NCI-H345 (cell line): ENCODE measurements at regions not wholly inside any gene's neighbourhood (a gene's known extent, or its start where the extent isn't known, plus 50 kb on each side); places are given as distances from the start of the nearest gene placed in this dataset.
"Not testable (repeated sequence)": the region's sequence is repeated elsewhere in the genome, so short reads cannot be mapped to it uniquely, and the experiment has no call there.

Experiments
- DNase-seq: peaks from one replicate; lab custom pipeline; 2025; lab: John Stamatoyannopoulos, UW

DNA sequence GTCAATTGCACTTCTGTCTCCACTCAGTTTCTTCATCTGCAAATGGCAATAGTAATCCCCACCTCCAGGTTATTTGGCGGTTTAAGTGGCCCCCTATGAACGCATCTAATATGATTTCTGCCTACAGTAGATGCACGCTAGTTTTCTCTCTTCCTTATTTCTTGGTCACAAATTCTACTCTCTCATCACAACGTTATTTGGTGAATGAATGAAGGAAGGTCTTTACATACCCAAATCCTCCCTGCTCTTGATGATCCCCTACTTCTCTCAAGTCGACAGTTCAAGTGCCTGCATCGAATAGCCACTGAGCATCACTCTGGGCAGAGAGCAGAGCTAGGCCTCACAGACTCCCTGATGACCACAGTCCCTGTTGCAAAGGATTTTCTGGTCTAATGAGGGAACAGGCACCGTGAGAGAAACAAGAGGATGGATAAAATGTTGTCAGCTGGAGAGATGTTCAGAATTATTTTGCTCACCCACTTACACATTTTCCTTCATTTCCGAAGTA is 181.2 kb upstream of the SMAD3 start:
- no peak for DNase-seq

DNA sequence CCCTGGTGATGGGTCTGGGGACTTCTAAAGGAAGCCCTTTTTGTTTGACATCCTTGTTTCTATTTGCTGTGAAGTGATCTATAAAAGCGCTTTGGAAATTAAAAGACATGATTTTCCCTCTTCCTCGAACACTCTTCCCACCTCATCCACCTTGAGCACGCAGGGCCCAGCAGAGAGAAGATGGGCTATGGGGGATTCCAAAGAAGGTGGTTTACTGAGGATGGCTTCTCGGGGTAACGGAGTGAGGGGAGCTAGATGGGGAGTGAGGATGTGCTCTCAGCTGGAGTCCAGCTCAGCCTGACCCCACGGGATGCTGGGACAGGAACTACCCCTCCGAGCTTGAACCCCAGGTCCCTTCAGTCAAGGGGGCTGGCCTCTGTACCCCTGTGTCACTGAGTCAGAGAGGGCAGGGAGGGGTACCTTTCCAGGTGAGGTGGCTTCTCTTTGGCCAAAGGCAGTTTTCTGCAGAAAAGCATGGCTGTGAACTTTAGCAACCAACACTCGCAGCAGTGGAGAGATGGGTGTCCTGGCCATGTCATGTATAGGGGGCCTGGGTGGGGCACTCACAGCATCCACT is 180.7 kb upstream of the SMAD3 start:
- no peak for DNase-seq

DNA sequence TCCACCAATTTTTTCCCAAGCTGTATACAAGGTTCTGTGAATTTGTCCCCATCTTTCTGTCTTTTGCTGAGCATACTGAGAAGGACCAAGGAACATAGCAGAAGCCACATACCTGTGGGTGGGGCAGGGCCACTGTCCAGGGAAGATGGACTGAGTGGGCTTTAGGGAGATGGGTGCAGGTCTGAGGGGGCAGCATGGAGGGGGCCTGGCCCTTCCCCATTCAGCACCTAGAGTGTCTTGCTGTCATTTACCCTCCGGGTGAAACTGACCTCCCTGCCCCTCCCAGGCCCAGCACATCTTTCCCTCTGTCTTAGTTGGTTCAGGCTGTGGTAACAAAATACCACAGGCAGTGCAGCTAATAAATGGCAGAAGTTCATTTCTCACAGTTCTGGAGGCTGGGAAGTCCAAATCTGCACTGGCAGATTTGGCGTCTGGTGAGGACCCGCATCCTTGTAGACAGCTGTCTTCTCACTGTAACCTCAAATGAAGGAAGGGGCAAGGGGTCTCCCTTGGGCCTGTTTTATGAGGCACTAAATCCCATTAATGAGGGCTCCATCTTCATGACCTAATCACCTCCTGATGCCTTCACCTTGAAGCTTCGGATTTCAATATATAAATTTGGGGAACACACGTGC is 180.0 kb upstream of the SMAD3 start:
- no peak for DNase-seq

DNA sequence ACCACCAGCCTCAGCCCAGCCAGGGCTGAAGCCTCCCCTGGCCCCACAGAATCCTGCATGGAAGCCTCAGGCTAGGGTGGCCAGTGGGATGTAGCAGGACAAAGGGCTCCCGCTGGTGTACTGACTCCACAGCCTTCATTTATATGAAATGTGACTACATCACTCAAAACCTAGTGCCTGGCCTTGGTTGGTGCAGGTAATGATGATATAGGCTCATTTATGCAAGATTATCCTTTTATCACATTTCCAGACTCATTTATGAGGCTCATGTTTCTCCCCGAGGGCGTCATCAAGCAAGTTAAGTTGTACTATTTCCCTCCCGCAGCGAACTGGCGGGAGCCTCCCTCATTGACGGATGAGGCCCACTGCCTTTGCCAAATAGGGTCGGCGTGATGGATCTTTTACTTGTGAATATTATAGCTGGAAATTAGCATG is 179.1 kb upstream of the SMAD3 start:
- no peak for DNase-seq

DNA sequence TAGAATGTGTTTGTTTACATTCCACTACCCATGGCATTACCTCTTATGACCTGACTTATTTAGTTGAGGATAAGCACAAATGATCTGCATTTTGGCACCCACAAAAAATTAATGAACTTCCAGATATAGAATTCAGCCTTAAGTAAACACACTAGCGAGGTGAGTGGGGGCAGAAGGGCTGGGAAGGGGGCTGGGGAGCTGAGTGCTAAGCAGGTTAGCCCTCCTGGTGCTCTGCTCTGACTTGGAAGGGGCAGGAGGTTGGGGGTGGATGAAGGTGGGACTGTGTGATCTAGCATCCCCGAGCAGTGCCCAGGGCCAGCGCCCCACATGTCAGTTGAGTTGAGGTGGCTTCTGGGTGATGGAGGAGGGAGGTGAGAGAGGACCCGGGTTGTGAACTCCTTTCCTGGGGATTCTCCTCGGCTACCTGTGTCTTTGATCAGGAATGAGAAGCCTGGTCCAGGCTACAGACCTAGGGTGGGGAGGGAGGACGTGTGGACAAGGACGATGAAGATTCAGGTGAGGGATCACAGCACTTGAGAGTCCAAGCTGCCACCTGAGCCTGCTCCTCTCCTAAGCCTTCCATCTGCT is 178.6 kb upstream of the SMAD3 start:
- no peak for DNase-seq

DNA sequence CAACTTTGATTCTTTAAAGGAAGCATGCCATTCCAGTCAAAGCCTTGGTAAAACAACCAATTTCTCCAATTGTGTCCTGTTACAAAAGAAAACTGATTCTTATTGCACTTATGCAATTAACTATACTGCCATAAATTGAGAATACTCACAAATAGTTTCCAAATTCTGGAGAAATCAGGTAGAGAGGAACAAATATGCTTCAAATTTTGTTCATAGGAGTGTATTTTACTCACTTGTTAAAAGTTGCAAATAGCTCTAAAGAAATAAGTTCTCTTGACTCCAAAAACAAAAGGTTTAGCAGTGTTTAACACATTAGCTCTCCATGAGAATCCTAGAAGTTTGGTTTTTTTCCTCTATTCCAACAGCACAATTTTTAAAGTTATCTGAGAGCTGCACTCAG is 176.1 kb upstream of the SMAD3 start:
- not testable (repeated sequence) for DNase-seq

DNA sequence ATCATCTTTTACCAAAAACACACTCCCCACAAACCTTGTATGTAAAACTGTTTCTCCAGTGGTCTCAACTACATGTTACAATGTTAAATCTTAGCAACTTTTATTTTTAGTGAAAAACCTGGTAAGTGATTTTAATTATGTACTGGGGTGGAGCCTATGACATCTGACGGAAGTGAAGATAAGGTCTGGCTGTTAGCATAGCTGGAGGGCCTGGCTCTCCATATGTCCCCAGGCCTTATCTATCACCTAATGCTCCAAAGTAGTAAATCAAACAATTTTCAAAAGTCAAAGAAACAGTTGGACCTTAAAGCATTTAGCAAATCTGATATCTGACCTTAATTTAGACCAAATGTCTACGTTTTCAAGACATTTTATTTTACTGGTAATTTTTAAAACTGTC is 173.6 kb upstream of the SMAD3 start:
- no peak for DNase-seq

DNA sequence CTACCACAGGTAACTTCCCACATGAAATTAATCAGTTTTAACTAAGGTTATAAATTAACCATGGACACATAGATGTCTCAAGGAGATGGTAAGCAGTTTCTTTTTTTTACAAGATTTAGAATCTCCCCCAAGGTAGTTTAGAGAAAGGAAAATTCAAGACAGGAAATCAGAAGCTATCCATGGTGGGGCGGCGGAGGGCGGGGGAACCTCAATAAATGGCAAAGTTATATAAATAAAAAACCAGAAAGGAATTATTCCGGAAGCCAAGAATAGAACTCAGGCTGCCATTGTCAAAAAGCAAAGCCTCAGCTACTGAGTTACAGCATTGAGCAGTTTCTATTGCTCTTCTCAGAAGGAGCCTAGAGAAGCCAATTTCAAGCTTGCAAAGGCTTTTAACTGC is 172.1 kb upstream of the SMAD3 start:
- no peak for DNase-seq

DNA sequence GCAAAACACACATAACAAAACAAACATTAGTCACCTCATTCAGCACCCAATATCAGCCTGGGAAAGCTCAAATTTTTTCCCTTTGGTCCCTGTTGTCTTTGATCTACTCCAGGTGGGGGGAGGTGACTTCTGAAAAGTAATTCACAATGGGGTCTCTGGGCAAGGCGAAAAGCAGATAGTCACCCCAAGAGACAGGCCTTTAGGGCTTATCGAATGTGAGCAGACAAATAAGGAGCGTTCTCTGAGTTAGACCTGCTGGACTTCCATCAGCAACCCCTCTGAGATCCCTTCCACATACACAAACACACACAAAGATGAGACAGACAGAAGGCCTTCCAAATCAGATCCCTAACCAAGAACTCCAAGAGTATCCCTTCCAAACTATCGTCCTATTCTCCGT is 171.0 kb upstream of the SMAD3 start:
- no peak for DNase-seq

DNA sequence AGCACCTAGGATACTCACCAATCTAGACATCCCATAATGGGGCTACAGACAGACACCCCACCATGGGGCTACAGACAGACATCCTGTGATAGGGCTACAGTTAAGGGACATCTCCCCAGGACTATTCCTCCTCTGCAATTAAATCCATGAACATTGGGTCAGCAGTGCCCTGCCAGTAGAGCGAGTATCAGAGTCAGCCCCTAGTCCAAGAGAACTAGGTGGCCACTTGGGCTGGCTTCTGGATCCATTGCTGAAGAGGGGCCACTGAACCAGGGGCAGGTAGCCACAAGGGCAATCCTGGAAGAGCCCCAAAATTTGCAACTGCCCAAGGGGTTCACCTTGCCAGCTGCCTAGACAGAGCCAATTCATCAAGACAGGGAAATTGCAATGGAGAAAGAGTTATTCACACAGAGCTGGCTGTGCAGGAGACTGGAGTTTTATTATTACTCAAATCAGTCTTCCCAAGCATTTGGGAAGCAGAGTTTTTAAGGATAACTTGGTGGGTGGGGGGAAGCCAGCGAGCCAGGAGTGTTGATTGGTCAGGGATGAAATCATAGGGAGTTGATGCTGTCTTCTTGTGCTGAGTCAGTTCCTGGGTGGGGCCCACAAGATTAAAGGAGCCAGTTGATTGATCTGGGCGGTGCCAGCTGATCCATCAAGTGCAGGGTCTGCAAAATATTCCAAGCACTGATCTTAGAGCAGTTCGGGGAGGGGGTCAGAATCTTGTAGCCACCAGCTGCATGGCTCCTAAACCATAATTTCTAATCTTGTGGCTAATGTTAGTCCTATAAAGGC is 170.2 kb upstream of the SMAD3 start:
- DNase-seq = no peak

DNA sequence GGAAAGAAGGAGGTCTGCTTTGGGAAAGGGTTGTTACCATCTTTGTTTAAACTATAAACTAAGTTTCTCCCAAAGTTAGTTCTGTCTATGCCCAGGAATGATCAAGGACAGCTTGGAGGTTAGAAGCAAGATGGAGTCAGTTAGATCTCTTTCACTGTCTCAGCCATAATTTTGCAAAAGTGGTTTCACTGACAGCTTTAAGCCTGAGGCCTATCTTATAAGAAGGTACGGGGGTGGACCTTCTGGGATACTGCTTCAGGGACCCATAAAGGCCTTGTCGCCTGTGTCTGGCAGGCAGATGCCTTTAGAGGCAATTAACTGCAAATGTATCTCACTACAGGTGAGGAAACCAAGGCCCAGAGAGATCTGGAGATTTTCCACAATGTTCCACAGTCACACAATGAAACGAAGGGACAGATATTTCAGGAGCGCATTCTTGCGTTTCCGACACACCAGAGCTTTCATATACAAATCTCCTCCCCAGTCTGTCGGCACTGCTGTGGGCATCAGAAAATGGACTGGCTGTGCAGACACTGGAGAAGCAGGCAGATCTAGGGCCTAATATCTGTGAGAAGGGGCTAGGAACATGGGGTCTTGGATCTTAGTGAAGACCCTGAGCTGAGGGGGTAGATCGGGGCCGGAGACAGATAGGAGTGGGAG is 169.5 kb upstream of the SMAD3 start:
- DNase-seq = no peak

DNA sequence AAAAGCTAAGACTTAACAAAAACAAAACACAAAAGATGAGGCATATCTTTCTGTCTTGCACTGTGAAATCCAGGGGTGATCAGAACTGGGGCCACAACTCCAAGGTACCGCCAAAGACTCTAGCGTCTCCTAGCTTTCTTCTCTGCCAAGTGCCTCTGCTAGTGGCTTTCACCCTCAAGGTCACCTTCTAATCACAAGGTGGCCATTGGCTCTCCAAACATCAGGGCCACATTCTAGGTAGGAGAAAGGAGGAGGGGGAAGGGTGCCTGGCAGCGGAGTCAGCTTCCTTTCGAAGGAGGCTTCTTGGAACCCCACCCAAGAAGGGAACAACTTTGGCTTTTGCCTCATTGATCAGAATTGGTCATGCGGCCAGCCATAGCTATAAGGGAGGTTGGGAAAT is 168.8 kb upstream of the SMAD3 start:
- no peak for DNase-seq

DNA sequence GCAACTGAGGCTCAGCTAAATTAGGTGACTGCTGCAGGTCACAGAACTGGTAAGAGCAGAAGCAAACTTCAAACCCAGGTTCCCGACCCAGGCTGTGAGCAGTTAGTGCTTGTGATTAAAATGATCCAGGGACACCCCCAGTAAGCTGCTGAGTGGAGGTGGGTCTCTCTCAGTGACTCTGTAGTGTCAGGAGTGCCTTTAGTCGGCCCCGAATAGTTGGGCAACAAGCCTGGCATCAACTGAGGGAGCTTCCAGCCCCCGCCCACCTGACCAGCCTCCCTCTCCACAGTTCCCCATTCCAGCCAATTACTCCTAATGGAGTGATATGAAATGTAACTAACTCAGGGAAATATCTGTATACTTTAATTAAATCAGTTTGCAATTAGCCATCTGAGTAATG is 168.0 kb upstream of the SMAD3 start:
- no peak for DNase-seq

DNA sequence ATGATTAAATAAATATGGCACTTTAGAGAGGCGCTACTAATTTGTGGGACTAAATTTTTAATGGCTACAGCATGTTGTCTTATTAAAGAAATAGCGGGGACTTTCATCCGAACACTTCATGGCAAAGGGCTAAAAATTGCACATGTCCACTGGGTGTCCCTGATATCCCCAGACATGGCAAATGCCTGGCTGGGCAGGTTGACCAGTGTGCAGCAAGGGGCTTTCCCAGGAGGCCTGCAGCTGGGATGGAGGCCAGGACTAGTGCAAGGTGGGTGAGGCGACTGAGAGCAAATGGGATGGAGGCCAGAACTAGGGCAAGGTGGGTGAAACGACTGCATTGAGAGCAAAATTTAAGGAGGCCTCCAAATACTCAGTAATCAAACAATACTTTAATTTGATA is 167.4 kb upstream of the SMAD3 start:
- DNase-seq = no peak

DNA sequence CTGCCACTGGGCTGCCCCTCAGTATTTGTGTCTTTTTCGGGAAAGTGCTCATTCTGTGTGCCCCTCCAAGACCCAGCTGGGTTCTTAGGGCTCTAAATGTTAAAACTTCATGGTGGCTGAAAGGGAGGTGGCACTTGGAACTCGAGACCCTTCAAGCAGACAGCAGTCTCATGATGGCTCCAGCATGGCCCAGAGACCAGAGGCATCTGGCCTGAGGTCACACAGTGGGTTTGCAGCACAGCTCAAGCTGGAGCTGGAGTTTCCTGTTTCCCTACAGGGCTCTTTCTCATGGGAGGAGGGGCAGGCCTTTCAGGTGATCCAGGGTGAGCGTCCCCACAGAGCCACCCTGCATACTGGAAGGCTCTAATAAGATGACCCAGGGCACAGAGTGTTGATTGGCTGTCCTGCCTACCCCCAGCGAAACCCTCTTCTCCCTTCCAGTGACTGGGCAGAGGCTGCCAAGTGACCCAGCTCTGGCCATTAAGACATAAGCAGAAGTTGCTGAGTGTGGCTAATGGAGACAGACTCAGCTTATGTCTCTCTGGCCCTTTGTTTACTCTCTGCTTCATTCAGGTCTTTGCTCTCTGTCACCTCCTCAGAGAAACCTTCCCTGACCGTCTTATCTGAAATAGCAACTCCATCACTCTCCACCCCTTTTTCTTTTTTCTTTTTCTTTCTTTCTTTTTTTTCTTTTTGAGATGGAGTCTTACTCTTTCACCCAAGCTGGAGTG is 166.6 kb upstream of the SMAD3 start:
- no peak for DNase-seq

DNA sequence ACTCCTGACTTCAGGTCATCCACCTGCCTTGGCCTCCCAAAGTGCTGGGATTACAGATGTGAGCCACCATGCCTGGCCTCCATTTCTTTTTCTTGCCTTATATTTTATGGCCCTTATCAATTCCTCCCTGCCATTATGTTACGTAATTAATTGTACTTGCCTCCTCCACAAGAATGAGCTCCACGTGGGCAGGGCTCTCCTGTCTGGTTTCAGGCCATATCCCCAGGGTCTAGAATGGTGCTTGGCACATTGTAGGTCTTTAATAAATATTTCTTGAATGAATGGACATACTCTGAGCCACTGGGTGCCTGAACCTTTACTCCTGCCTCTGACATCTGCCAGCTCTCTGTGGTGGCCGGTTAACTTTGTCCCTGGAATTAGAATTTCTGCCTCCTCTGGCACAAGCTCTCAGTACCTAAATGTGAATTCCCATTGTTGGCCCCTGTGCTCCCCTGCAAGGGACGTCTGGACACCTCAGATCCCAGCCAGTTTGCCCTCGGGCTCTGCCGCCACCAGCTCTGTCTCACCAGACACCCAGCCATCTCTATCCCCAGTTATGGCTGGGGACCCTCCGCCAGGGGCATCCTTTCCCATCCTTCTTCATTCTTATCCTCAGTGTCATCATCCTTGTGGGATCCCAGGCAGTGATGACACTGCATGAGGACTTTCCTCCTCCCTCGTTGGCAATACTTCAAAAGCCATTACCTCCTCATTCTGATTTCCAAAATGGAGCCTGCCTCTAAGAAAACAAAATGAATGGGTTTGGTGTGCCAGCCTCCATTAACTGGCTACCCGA is 165.6 kb upstream of the SMAD3 start:
- no peak for DNase-seq

DNA sequence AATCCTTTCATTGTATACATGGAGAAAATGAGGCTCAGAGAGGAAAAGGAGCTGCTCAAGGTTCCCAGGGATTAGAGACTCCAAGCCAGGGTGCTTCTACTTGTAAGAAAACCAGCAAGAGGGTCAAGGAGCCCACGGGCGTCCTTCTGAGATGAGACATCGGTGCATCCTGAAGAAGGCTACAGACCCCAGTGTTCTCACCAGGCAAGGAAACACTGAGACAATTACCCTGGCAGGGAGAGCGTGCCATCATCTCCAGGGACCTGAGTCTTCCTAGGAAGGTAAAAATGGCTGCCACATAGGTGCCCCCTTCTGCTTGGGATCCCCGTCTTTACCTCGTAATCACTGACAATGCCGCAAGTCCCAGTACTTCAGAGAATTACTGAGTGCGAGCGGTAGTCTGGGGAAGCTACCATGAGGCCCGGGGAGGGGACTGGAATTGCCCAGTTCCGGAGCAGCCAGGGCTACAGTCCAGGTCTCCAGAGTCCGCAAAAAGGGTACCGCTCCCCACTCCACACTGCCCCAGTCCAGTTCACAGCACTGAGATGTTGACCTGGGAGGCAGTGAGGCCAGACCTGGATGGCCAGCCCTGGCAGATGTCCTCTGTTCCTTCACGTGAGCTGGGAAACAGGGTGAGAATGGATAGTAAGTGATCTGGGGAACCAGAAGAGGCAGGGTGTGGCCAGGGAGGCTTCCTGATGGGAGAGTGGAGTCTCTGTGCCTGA is 164.7 kb upstream of the SMAD3 start:
- no peak for DNase-seq

DNA sequence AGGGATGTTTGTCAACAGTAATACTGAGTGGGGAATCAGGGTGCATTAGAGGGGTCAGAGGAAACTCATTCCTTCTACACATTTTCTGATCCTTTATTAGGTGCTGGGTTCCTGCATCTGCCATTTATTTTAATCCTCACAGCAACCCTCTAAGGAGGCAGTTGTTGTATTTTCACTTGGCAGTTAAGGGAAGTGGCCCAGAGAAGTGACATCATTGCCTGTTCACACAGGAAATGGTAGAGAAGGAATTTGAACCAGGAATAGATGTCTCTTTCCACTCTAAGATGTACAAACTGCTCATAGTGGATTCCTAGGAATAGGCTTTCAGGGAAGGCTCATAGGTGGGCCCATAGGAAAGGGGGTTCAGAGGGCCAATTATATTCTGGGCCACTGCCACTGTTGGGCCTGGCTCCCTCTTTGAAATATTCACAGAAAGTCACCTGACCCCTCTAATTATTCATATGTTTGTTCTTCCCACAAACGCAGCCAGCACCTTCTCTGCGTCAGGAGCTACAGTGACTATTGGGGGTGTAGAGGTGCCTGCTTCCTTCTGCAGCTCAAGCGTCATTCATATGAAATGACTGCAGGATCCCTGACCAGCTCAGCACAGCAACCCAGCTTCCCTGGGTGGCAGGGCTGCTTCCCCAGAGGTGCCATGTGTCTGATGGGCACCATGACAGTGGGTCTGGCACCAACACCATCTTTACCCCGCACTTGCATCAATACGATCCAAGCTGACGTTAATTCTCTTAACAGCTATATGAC is 163.9 kb upstream of the SMAD3 start:
- no peak for DNase-seq

DNA sequence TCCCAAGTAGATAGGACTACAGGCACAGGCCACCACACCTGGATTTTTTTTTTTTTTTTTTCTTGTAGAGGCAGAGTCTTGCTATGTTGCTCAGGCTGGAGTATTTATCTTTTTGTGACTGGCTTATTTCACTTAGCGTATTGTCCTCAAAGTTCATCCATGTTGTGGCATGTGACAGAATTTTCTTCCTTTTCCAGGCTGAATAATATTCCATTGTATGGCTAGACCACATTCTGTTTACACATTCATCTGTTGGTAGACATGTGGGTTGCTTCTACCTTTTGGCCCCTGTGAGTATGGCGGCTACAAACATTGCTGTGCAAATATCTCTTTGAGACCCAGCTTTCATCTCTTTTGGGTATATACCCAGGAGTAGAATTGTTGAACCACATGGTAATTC is 160.2 kb upstream of the SMAD3 start:
- DNase-seq = no peak
